GM21619 (cell line): ENCODE measurements at regions not wholly inside any gene's neighbourhood (a gene's known extent, or its start where the extent isn't known, plus 50 kb on each side); places are given as distances from the start of the nearest gene placed in this dataset.

ENCODE experiments used
- ATAC-seq: cut with Tn5 transposase; IDR thresholded peaks from one replicate; pipeline ENCODE4 v1.9.1; 2021; ENCODE audit not compliant: unreplicated experiment

- ATAC-seq = no peak
Measured at GRCh38 chr1:214823311-214824117, 220.5 kb downstream of the CENPF start.

GRCh38 chr1:214824763-214825162, 221.8 kb downstream of the CENPF start:
- ATAC-seq = no peak

- ATAC-seq = no peak
Measured at GRCh38 chr1:214826619-214827018, 223.6 kb downstream of the CENPF start.

DNA sequence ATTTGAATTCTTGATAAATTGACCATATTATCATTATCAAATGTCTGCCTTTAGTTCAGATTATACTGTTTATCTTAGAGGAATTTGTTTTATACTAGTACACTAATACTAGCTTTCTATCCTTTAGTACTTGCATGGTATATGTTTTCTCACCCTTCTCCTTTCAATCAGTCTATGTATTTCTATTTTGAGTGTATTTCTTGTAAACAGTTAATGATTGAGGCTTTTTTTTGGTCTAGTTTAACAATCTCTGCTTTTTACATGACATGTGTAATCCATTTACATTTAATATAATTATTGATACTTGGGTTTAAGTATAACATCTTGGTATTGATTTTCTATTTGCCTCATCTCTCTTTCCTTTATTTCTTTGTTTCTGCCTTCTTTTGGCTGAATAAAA, 224.9 kb downstream of the CENPF start:
- ATAC-seq = no peak

DNA sequence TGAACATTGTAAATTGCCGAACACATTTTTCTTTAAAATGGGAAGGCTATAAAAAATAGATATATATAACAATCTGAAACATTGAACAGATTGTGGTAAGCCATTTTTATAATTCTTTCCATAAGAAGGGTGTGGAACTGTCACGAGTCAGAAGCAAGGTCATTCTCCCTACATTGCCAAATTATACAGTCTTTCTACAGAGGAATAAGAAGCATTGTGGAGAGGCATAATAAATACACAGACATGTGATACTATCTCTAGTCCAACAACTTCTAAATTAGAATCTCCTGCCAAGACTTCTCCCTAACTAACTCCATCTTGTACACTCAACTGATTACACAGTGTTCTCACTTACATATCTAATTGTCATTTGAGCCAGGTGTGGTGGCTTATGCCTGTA, 227.9 kb downstream of the CENPF start:
- ATAC-seq = no peak

GRCh38 chr1:214831956-214832355, 229.0 kb downstream of the CENPF start:
- ATAC-seq = no peak

- no peak for ATAC-seq
Measured at GRCh38 chr1:214833178-214833756, 230.3 kb downstream of the CENPF start.

- no peak for ATAC-seq
Measured at GRCh38 chr1:214837376-214837775, 234.4 kb downstream of the CENPF start.

GRCh38 chr1:214838351-214838750, 235.4 kb downstream of the CENPF start:
- ATAC-seq = no peak

- ATAC-seq = no peak
Measured at GRCh38 chr1:214840356-214840755, 237.4 kb downstream of the CENPF start.

GRCh38 chr1:214842856-214843255, 239.7 kb upstream of the KCNK2 start:
- ATAC-seq = no peak

- no peak for ATAC-seq
Measured at GRCh38 chr1:214843281-214843680, 239.3 kb upstream of the KCNK2 start.

GRCh38 chr1:214844319-214844718, 238.2 kb upstream of the KCNK2 start:
- no peak for ATAC-seq

DNA sequence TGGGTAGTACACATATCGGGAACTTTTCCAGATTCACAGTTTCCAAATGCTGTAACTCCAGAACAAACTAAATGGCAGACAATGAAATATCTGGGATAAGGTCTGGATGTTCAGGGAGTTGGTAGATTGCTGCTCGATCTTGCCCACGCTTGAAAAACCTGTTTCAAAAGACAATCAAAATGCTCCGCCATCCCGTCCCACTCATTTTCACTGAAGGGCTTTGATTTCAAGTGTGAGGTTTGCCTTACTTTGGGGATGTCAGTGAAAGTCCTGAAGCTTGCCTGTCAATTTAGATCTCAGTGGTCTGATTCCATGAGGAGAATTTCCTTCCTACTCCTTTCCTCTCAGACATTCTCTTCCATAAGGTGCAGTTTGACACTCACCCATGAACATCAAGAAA, 236.3 kb upstream of the KCNK2 start:
- ATAC-seq = no peak

GRCh38 chr1:214847071-214847810, 235.3 kb upstream of the KCNK2 start:
- ATAC-seq = no peak

- ATAC-seq = no peak
Measured at GRCh38 chr1:214848101-214848500, 234.4 kb upstream of the KCNK2 start.

DNA sequence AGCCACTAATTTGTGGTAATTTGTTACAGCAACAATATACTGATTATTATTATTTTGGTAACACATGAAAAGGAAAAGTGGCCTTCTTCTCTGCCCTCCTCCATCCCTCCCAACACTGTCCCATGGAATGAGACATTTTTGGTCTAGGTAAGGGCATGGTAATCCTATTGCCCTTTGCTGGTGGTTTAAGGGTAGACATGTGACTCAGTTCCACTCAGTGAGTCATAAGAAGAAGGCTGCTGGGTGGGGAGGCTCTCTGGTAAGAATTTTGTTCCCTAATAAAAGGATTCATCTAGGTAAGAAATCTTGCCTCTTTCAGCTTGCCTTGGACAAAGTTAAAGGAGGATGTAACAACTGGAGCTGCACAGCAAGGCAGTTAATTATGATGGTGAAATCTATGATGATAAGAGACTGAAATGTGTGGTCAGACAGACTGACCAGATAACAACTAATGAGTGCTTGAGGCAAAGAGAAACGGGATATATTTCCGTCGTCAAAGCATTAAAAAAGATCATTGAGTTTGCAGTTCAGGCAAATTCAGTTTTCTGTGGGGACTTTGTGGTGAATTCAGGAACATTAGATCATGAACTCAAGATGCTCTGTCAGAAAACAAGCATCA, 232.0 kb upstream of the KCNK2 start:
- ATAC-seq = no peak

GRCh38 chr1:214853340-214853739, 229.2 kb upstream of the KCNK2 start:
- no peak for ATAC-seq

- no peak for ATAC-seq
Measured at GRCh38 chr1:214854126-214854875, 228.2 kb upstream of the KCNK2 start.

GRCh38 chr1:214856843-214857242, 225.7 kb upstream of the KCNK2 start:
- ATAC-seq = no peak

GRCh38 chr1:214857716-214858115, 224.8 kb upstream of the KCNK2 start:
- no peak for ATAC-seq
